ENCODE measurements at regions not wholly inside any gene's neighbourhood (a gene's known extent, or its start where the extent isn't known, plus 50 kb on each side); places are given as distances from the start of the nearest gene placed in this dataset.

DNA sequence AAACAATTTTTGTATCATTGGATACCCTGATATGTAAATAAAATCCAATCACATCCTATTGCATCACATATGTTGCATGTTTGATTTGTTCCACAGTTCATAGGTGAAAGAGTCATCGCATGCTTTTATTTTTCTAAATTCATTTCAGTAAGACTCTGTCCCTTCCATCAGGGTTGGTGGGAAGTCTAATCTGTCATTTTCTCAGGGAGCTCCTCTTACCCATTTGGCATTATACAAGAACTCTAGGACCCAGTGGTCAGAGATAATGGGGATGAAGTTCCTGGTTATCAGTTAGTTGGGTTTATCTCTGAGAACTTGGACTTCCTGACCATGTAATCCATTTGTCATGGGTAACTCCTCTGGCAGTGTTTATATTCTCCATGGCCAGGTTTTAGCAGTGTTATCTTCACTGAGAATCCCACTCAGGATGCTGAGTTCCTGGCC is 227.1 kb upstream of the JADE1 start:
- TF ChIP-seq POLR2A (IDR thresholded peaks at IDR 0.05) = no peak
- TF ChIP-seq, protein P1, sequence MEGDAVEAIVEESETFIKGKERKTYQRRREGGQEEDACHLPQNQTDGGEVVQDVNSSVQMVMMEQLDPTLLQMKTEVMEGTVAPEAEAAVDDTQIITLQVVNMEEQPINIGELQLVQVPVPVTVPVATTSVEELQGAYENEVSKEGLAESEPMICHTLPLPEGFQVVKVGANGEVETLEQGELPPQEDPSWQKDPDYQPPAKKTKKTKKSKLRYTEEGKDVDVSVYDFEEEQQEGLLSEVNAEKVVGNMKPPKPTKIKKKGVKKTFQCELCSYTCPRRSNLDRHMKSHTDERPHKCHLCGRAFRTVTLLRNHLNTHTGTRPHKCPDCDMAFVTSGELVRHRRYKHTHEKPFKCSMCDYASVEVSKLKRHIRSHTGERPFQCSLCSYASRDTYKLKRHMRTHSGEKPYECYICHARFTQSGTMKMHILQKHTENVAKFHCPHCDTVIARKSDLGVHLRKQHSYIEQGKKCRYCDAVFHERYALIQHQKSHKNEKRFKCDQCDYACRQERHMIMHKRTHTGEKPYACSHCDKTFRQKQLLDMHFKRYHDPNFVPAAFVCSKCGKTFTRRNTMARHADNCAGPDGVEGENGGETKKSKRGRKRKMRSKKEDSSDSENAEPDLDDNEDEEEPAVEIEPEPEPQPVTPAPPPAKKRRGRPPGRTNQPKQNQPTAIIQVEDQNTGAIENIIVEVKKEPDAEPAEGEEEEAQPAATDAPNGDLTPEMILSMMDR (IDR thresholded peaks at IDR 0.05 in 4 of 5, conservative IDR thresholded peaks at IDR 0.05 in 1 of 5) = no peak
- ATAC-seq (no peak), DNase-seq (no peak)
- H3K9me3 ChIP-seq = no peaks in the 10 kb centered on the region
- no peaks in the 10 kb centered on the region for H3K27me3 ChIP-seq
- intact Hi-C loops (cut with DNase I; ENCODE audit: low total_unique reads) = no loop called here
- H3K27ac ChIP-seq = no peak overlapping the region
- peaks cover 12 to 18% of the 10 kb centered on the region in 2 donors for H3K4me1 ChIP-seq
- in situ Hi-C loops (cut with MboI; ENCODE audit: low sequenced_read_pairs in 4 of 4) = no loop called here
- no peaks in the 10 kb centered on the region for H3K36me3 ChIP-seq
- no peak overlapping the region for H3K4me3 ChIP-seq

- in situ Hi-C loops (cut with MboI; ENCODE audit: low sequenced_read_pairs in 4 of 4) (loop anchor here in 1 of 4 donors (10.0 kb wide), 1 partner anchor 85 kb away; no protein-coding TSS in a partner anchor), intact Hi-C loops (cut with DNase I; ENCODE audit: low total_unique reads) (no loop called here)
- Histone ChIP-seq H3K4me3 (no peak overlapping the region), H3K9me3 (no peaks in the 10 kb centered on the region), H3K27ac (no peak overlapping the region), H3K27me3 (no peaks in the 10 kb centered on the region), H3K36me3 (no peaks in the 10 kb centered on the region), H3K4me1 (peaks cover 10 to 12% of the 10 kb centered on the region in 2 donors)
- no peak for DNase-seq
- TF ChIP-seq, protein P1 (IDR thresholded peaks at IDR 0.05 in 4 of 5, conservative IDR thresholded peaks at IDR 0.05 in 1 of 5) = no peak
- no peak for TF ChIP-seq POLR2A (IDR thresholded peaks at IDR 0.05)
- ATAC-seq = no peak
Measured at GRCh38 chr4:128579154-128579853, 230.2 kb upstream of the JADE1 start.

DNA sequence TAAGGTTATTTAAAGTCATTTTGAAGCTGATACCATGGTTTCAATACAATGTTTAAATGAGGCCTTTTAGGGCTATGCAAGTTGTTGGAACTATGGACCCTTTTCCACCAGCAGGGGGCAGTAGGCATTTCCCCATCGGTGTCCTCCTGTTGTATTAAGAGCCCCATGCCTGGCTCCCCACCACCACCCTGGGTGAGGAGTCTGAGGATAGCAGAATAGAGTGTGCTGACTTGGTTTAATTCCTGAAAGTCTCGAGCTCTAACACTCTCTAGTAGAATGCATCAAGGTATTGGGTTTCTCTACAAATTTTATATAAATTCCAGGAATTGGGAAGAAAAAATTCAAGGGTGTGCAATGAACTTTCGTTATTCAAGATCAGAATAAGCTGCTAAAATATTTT is 234.8 kb upstream of the JADE1 start:
- ATAC-seq (peak in 1 of 2 donors; percentile 43), DNase-seq (peak in 1 of 2 donors; percentile 54)
- intact Hi-C loops (cut with DNase I; ENCODE audit: low total_unique reads) (loop anchor here (5.0 kb wide), 3 partner anchors 122 to 233 kb away; partner anchors contain the start of gene JADE1), in situ Hi-C loops (cut with MboI; ENCODE audit: low sequenced_read_pairs in 4 of 4) (loop anchor here in 2 of 4 donors (10.0 to 25.0 kb wide), 2 partner anchors 90 to 238 kb away; partner anchors contain the start of gene JADE1 (in 1 of the 2))
- Histone ChIP-seq H3K36me3 (no peaks in the 10 kb centered on the region), H3K9me3 (no peaks in the 10 kb centered on the region), H3K27me3 (no peaks in the 10 kb centered on the region), H3K4me3 (no peak overlapping the region), H3K4me1 (peaks cover 27 to 32% of the 10 kb centered on the region in 2 donors), H3K27ac (no peak overlapping the region)
- TF ChIP-seq, protein P1 (IDR thresholded peaks at IDR 0.05 in 4 of 5, conservative IDR thresholded peaks at IDR 0.05 in 1 of 5) = peak; percentile 27 to 56 (median 29)
- no peak for TF ChIP-seq POLR2A (IDR thresholded peaks at IDR 0.05)

DNA sequence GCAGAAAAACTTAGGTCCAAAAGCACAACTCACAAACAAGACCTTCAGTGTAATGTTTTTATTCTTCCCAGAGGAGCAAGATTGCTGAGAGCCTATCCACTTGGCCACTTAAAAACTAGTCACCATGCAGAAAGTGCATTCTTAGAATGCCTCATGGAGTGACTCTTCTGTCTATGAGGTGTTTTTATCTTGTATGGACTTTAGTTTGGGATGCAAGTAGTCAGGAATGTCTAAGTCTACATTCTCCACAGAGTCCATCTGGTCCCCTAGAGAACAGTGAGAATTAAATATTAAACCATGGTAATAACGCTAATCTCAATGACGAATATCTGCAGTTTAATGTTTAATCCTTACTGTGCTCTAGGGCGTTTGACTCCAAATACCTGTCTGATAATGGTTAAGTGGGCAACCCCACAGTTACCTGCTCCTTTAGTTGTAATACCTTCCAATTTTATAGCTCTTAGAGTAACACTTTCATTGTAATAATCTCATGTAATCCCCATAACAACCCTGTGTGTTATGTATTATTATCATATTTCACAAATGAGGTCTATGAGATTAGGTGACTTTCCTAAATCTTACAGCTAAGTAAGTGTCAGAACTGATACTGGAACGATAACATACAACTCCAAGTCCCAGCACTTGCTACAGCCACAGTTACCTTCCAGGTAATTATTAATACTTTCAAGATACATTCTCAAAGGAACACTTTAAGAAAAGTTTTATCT is 235.6 kb upstream of the JADE1 start:
- peaks cover 30 to 36% of the 10 kb centered on the region in 2 donors for H3K4me1 ChIP-seq
- no peak for DNase-seq
- H3K9me3 ChIP-seq = no peaks in the 10 kb centered on the region
- intact Hi-C loops (cut with DNase I; ENCODE audit: low total_unique reads) (loop anchor here (5.0 kb wide), 3 partner anchors 122 to 233 kb away; partner anchors contain the start of gene JADE1), in situ Hi-C loops (cut with MboI; ENCODE audit: low sequenced_read_pairs in 4 of 4) (loop anchor here in 2 of 4 donors (10.0 to 25.0 kb wide), 2 partner anchors 91 to 238 kb away; partner anchors contain the start of gene JADE1 (in 1 of the 2))
- TF ChIP-seq POLR2A (IDR thresholded peaks at IDR 0.05) = no peak
- TF ChIP-seq, protein P1 (IDR thresholded peaks at IDR 0.05 in 4 of 5, conservative IDR thresholded peaks at IDR 0.05 in 1 of 5) = no peak
- no peak for ATAC-seq
- no peaks in the 10 kb centered on the region for H3K36me3 ChIP-seq
- H3K4me3 ChIP-seq = no peak overlapping the region
- no peaks in the 10 kb centered on the region for H3K27me3 ChIP-seq
- peak overlapping the region in 2 of 4 donors; percentile 16 to 68 for H3K27ac ChIP-seq

All from gastrocnemius medialis (tissue), 4 donors.